ENCODE measurements at regions not wholly inside any gene's neighbourhood (a gene's known extent, or its start where the extent isn't known, plus 50 kb on each side); places are given as distances from the start of the nearest gene placed in this dataset.

DNA sequence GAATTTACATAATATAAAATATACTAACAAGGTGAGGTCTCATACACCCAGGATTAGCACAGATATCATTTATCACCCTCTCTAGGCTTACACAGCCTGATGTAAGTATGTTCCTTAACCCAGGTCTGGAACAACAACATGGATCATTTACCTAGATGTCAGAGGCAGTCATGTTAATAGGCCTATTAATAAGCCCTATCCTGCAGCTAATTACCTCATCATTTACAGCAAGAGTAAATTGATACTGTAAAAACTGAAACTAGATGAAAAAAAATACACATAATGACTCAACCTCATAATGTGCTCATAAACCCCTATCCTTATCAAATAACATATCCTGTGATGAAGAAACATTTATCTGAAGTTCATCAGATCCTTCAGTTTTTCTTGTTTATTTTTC, 334.3 kb upstream of the MANEA start:
- DNase-seq (ENCODE audit: low read depth in 2 of 2), result no peak

DNA sequence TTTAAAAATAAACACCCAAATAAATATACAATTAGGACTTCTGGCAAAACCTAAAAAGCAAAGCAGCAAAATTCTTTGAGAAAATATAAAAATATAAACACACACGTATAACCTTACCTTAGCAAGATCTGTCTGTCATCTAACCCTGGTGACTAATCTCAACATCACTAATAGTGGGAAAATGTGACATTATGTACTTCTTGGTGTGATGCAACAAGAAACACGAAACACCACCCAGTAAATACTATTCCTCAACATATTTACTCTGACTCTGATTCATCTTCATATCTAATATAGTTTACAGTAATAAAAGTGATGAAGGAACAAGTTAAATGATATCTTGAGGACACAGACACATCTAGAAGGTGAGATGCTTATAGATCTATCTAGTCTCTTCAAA, 332.6 kb upstream of the MANEA start:
- DNase-seq (ENCODE audit: low read depth in 2 of 2), result no peak

GRCh38 chr6:95248499-95248898, 328.8 kb upstream of the MANEA start:
- no peak for DNase-seq (ENCODE audit: low read depth in 2 of 2)

DNA sequence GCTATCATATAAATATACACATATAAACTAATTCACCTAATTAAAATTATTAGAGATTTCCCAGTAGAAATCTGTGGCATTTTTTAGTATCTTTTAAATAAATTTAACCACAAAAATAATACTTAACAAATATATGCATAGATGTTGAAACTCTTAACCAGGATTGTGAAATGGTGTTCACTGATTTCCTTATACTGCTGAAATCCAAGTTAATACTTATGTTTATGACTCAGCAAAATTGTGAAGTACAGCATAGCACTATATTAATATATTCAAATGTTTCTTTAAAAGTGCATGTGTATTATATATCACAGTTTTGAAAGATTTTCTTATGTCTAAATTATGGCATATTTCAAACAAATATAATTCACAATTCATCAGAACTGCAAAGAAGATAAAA, 328.2 kb upstream of the MANEA start:
- DNase-seq (ENCODE audit: low read depth in 2 of 2), result no peak

- DNase-seq (ENCODE audit: low read depth in 2 of 2), result no peak
Observed at GRCh38 chr6:95249661-95250060, 327.7 kb upstream of the MANEA start.

DNA sequence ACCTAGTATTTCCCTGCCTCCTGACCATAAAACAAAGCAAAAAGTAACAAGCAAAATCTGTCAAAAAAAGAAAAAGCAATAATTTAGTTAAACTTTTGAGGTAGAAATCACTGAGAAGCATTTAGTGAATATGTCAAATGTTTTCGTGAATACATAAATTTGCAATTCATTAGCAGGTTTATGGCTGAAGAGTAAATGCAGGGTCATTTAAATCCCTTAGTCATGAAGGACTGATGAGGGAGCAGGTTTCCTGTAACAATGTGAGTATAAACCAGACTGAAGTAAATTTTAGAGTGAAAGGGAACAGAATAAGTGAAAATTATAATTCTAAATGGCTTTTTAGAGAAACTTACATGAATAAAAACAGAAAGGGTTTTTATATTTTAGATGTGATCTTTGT, 313.5 kb upstream of the MANEA start:
- DNase-seq (ENCODE audit: low read depth in 2 of 2), result no peak

DNA sequence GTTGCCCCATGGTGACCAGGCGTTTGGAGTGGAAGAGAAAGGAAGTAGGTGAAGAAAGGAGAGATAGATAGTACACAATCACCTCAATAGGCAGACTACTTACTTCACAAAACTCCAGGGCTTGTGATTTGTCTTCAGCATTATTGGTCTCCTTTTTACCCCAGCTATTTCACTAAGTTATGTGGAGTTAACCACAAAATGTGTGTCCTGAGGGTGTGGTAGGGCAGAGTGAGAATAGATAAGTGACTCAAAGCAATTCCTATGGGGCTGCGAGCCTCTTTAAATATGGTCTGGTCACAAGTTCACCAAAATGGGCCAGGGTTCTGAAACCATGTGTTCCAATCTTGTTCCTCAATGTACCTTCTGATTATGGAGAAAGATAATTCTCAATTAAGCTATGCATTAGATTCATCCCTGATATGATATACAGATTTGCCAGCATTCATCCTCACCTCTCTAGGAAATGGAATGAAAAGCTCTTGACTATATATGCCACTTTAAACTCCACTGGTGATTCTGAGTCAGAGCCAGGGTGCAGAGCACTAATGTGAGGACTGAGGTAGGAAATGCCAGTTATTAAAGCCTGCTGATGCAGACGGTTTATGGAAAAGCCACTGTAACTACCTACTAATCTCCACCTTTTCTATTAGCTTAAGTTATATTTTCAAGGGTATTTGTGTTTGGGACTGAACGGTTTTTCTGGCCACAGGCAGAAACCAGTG, 310.6 kb upstream of the MANEA start:
- no peak for DNase-seq (ENCODE audit: low read depth in 2 of 2)

GRCh38 chr6:95274686-95275235, 302.6 kb upstream of the MANEA start:
- DNase-seq (ENCODE audit: low read depth in 2 of 2), result no peak

GRCh38 chr6:95279616-95280015, 297.7 kb upstream of the MANEA start:
- no peak for DNase-seq (ENCODE audit: low read depth in 2 of 2)

- DNase-seq (ENCODE audit: low read depth in 2 of 2), result peak in 1 of 2 donors; percentile 21
Observed at GRCh38 chr6:95280686-95281273, 296.6 kb upstream of the MANEA start.

DNA sequence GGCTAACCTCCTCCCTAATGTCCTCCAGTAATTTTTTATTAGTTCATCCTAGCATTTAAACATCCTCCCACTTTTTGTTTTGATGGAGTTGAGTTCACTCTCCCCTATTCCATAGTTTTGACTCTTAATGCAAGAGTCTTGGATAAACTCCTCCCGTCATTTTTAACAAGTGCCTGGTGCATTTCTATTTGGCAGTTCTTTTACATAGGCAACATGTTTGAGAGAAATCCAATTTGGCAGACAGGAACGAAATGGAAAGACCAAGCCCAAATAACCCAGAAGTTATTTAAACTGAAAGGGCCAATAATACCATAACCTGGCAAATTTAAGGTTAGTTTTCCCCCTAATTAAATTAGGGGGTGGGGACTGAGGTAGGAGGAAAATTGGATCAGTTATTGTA, 291.5 kb upstream of the MANEA start:
- DNase-seq (ENCODE audit: low read depth in 2 of 2), result no peak

DNA sequence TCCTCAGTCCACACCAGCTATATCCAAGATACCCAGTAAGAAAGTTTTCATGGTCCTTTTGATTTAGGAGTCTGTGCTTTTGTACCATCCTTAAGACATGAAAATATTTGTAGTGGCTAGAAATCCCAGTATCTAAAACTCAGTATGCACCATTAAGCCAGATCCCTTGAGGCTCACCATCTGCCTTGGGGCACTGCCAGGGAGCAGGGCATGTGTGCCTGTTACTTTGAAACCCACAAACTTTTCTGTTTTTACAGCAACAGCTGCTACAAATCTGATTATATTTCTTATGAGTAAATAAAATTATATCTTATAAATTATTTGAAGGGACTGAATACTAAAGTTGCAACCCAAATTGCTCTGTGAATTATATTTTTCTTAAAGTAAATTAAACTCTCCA, 290.5 kb upstream of the MANEA start:
- DNase-seq (ENCODE audit: low read depth in 2 of 2), result no peak

- no peak for DNase-seq (ENCODE audit: low read depth in 2 of 2)
Observed at GRCh38 chr6:95288251-95288650, 289.1 kb upstream of the MANEA start.

DNA sequence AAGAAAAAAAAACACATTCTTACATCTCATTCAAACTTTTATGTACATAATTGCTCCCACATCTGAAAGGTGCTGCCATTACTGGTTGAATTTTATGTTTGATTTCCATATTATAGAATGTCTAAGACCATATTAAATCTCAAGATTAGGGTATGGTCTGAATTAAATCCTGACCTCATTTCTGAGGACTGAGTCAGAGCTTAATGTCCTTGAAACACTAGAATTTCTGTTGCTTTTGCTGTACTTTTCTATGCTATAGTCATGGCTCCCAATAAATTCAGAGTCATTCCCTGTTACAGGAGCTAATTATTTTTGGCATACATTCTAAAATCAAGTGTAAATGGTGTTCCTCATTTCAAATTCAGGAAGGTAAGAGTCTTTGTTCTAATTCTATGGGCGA, 285.3 kb upstream of the MANEA start:
- DNase-seq (ENCODE audit: low read depth in 2 of 2), result no peak

- DNase-seq (ENCODE audit: low read depth in 2 of 2), result no peak
Observed at GRCh38 chr6:95293257-95293656, 284.1 kb upstream of the MANEA start.

DNA sequence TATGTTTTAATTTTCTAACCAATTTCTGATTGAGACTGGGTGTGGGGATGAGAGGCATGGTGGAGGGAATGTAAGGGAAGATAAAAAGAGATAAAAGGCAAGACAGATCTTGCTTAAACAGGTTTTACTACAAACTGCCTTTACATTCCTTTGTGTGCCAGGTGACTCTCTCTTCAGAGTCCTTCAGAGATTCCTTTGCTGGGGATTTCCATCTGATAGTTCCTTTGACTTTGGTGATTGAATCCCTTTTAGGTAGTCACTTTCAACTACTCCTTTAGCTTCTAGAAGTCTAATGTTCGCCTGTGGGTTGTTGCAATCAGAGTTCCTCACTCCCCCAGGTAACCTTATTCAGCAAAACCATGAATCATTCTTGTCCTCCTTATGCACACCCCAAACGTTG, 283.3 kb upstream of the MANEA start:
- DNase-seq (ENCODE audit: low read depth in 2 of 2), result no peak

DNA sequence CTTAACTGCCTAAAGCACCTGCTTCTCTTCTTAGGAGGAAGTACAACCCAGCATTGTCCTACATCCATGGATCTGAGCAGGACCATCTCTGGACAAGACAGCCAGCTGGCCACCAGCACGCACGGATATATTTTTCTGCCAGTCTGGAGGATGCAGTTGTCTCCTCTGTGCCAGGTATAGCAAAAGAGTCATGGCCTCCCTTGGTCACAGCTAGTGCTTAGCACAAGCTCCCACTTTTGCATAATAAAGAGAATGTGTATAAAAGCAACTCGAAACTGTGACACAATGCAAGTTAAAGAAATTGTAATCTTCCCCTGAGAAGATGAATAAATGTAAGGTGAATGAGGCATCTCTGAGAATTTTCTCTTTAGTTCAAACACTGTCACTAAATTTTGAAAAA, 267.8 kb upstream of the MANEA start:
- no peak for DNase-seq (ENCODE audit: low read depth in 2 of 2)

DNA sequence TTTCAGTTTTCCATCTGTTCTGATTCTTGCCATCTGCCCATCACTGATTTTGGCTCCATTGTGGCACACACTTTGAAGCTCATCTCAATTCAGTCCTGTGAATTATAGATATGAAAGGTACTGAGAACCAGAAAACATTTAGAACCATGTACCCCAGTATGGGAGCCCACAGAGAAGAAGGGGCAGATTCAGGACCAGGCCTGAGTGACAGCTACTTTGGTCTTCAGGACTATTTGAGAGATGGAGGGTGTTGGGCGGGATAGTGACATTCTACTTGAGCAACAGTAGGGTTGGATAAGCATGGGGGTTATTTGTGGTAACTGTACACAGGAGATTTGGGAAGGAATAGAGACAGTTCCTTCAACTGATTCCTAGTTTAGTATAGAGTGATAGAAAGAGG, 259.2 kb upstream of the MANEA start:
- no peak for DNase-seq (ENCODE audit: low read depth in 2 of 2)

GRCh38 chr6:95321126-95321525, 256.2 kb upstream of the MANEA start:
- no peak for DNase-seq (ENCODE audit: low read depth in 2 of 2)

GRCh38 chr6:95325916-95326315, 251.4 kb upstream of the MANEA start:
- no peak for DNase-seq (ENCODE audit: low read depth in 2 of 2)

DNA sequence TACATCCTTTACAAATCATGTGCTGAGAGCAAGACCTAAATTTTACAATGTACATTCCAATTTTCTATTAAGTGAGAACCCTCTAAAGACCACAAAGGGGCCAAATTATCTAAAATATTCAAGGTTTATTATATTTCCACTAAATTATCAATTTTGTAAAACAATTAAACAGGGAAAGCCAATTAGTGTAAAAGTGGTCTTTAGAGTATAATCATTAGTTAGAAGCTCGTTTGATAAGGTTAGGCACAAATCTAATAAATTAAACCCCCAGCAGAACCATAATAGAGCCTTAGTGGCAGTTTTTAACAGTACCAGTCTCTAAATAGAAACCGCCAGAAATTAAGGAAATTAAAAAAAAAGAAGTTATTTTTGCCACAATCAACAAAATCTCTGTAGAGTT, 249.1 kb upstream of the MANEA start:
- no peak for DNase-seq (ENCODE audit: low read depth in 2 of 2)

- DNase-seq (ENCODE audit: low read depth in 2 of 2), result no peak
Observed at GRCh38 chr6:95352064-95352795, 225.1 kb upstream of the MANEA start.

- no peak for DNase-seq (ENCODE audit: low read depth in 2 of 2)
Observed at GRCh38 chr6:95354551-95354950, 222.8 kb upstream of the MANEA start.
